ENCODE measurements at regions not wholly inside any gene's neighbourhood (a gene's known extent, or its start where the extent isn't known, plus 50 kb on each side); places are given as distances from the start of the nearest gene placed in this dataset.
"Not testable (repeated sequence)": the region's sequence is repeated elsewhere in the genome, so short reads cannot be mapped to it uniquely, and the experiment has no call there.

GRCh38 chr6:99146711-99147110, 199.0 kb upstream of the FBXL4 start:
- 71 to 79% methylated on average over 4 of the region's 4 CpGs for WGBS, 2 donors
- H3K27ac ChIP-seq (ENCODE audit: low read depth in 1 of 2, low read length in 1 of 2) = no peak overlapping the region
- H3K36me3 ChIP-seq (ENCODE audit: control insufficient read depth in 4 of 4, insufficient read depth in 4 of 4, low read length in 4 of 4) = no peaks in the 10 kb centered on the region

GRCh38 chr6:99145738-99146137, 198.0 kb upstream of the FBXL4 start:
- Histone ChIP-seq H3K27me3 (ENCODE audit: control insufficient read depth in 3 of 3, insufficient read depth in 3 of 3, low read length in 2 of 3) (no peaks in the 10 kb centered on the region), H3K4me1 (ENCODE audit: control insufficient read depth in 5 of 5, insufficient read depth in 5 of 5, low read length in 5 of 5) (no peaks in the 10 kb centered on the region), H3K9me3 (ENCODE audit: control insufficient read depth in 4 of 4, insufficient read depth in 3 of 4, low read length in 3 of 4) (no peaks in the 10 kb centered on the region), H3K4me3 (no peak overlapping the region), H3K36me3 (ENCODE audit: control insufficient read depth in 4 of 4, insufficient read depth in 4 of 4, low read length in 4 of 4) (no peaks in the 10 kb centered on the region), H3K27ac (ENCODE audit: low read depth in 1 of 2, low read length in 1 of 2) (no peak overlapping the region), H3K9ac (ENCODE audit: insufficient read depth in 1 of 2, low read length in 2 of 2) (no peak overlapping the region)
- TF ChIP-seq CTCF (IDR thresholded peaks at IDR 0.05; ENCODE audit: control extremely low read depth, extremely low read depth) = no peak
- no peak for ATAC-seq (ENCODE audit: insufficient read depth, low FRiP score)
- 68 to 78% methylated on average over 3 of the region's 3 CpGs for WGBS, 2 donors
- DNase-seq = no peak

More at GRCh38 chr6:99146711-99147110, 199.0 kb upstream of the FBXL4 start:
- H3K27me3 ChIP-seq (ENCODE audit: control insufficient read depth in 3 of 3, insufficient read depth in 3 of 3, low read length in 2 of 3) = no peaks in the 10 kb centered on the region
- ATAC-seq (ENCODE audit: insufficient read depth, low FRiP score) (no peak), DNase-seq (peak in 1 of 3 donors; percentile 11)
- H3K9ac ChIP-seq (ENCODE audit: insufficient read depth in 1 of 2, low read length in 2 of 2) = no peak overlapping the region
- TF ChIP-seq CTCF (IDR thresholded peaks at IDR 0.05; ENCODE audit: control extremely low read depth, extremely low read depth) = no peak
- H3K9me3 ChIP-seq (ENCODE audit: control insufficient read depth in 4 of 4, insufficient read depth in 3 of 4, low read length in 3 of 4) = no peaks in the 10 kb centered on the region
- no peak overlapping the region for H3K4me3 ChIP-seq
- H3K4me1 ChIP-seq (ENCODE audit: control insufficient read depth in 5 of 5, insufficient read depth in 5 of 5, low read length in 5 of 5) = peaks cover 0 to 2% (median 0%) of the 10 kb centered on the region in 5 donors

GRCh38 chr6:99143108-99143861, 195.5 kb upstream of the FBXL4 start:
- ATAC-seq (ENCODE audit: insufficient read depth, low FRiP score) (no peak), DNase-seq (peak in 1 of 3 donors; percentile 12)
- H3K27ac ChIP-seq (ENCODE audit: low read depth in 1 of 2, low read length in 1 of 2) = no peak overlapping the region
- H3K9me3 ChIP-seq (ENCODE audit: control insufficient read depth in 4 of 4, insufficient read depth in 3 of 4, low read length in 3 of 4) = no peaks in the 10 kb centered on the region
- H3K27me3 ChIP-seq (ENCODE audit: control insufficient read depth in 3 of 3, insufficient read depth in 3 of 3, low read length in 2 of 3) = no peaks in the 10 kb centered on the region
- no peak overlapping the region for H3K4me3 ChIP-seq
- H3K4me1 ChIP-seq (ENCODE audit: control insufficient read depth in 5 of 5, insufficient read depth in 5 of 5, low read length in 5 of 5) = no peaks in the 10 kb centered on the region
- no peak overlapping the region for H3K9ac ChIP-seq (ENCODE audit: insufficient read depth in 1 of 2, low read length in 2 of 2)
- no peak for TF ChIP-seq CTCF (IDR thresholded peaks at IDR 0.05; ENCODE audit: control extremely low read depth, extremely low read depth)
- 66 to 78% methylated on average over 5 of the region's 5 CpGs for WGBS, 2 donors
- no peaks in the 10 kb centered on the region for H3K36me3 ChIP-seq (ENCODE audit: control insufficient read depth in 4 of 4, insufficient read depth in 4 of 4, low read length in 4 of 4)

GRCh38 chr6:99141906-99142305, 194.2 kb upstream of the FBXL4 start:
- WGBS, 2 donors = 85 to 92% methylated on average over 17 to 29 of the region's 29 CpGs
- not testable (repeated sequence) for ATAC-seq (ENCODE audit: insufficient read depth, low FRiP score); H3K36me3 ChIP-seq (ENCODE audit: control insufficient read depth in 4 of 4, insufficient read depth in 4 of 4, low read length in 4 of 4); H3K9me3 ChIP-seq (ENCODE audit: control insufficient read depth in 4 of 4, insufficient read depth in 3 of 4, low read length in 3 of 4); H3K4me3 ChIP-seq; H3K9ac ChIP-seq (ENCODE audit: insufficient read depth in 1 of 2, low read length in 2 of 2); H3K27me3 ChIP-seq (ENCODE audit: control insufficient read depth in 3 of 3, insufficient read depth in 3 of 3, low read length in 2 of 3); H3K4me1 ChIP-seq (ENCODE audit: control insufficient read depth in 5 of 5, insufficient read depth in 5 of 5, low read length in 5 of 5); DNase-seq; H3K27ac ChIP-seq (ENCODE audit: low read depth in 1 of 2, low read length in 1 of 2)
